ENCODE measurements at regions not wholly inside any gene's neighbourhood (a gene's known extent, or its start where the extent isn't known, plus 50 kb on each side); places are given as distances from the start of the nearest gene placed in this dataset.

DNA sequence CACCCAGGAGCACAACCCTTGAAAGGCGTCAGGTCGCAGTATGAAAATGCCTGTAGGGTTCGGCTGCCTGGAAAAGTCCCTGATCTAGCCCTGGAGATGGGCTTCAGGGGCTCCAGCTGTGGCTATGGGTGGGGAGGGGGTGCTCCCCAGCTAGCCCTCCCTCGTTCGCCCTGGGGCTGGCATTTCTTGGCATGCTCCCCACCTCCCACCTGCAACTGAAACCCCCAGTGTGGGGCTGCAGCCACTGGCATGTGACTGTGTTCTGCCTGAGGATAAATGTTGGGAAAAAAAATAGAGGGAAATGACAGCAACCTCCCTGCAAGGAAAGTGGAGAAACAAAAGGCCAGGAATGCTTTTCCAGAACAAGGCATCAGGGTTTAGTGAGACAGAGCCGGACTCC is 109.2 kb downstream of the COPS8 start:
- no peak for FAIRE-seq
- Histone ChIP-seq H2AFZ (ENCODE audit: low read depth, low read length) (no peak overlapping the region), H3K4me1 (ENCODE audit: control insufficient read depth, extremely low read depth, insufficient read depth, low read length) (no peaks in the 10 kb centered on the region), H3K36me3 (ENCODE audit: control insufficient read depth in 2 of 2, extremely low read depth in 1 of 2, insufficient read depth in 2 of 2, low read length in 2 of 2) (no peaks in the 10 kb centered on the region), H3K9me1 (replicated peaks; ENCODE audit: control insufficient read depth, extremely low read depth, insufficient read depth, low read length) (no peaks in the 10 kb centered on the region), H3K4me2 (ENCODE audit: insufficient read depth, low read length) (no peak overlapping the region), H3K4me3 (replicated peaks in 1 of 3; ENCODE audit: insufficient read depth in 1 of 3, low read depth in 1 of 3, low read length in 3 of 3) (no peak overlapping the region), H4K20me1 (replicated peaks; ENCODE audit: control insufficient read depth, extremely low read depth, insufficient read depth, low read length) (no peaks in the 10 kb centered on the region), H3K79me2 (ENCODE audit: control insufficient read depth, insufficient read depth, low read length) (no peaks in the 10 kb centered on the region), H3K9me3 (replicated peaks; ENCODE audit: control insufficient read depth, insufficient read depth, low read length) (no peaks in the 10 kb centered on the region), H3K27ac (ENCODE audit: insufficient read depth, low read depth, low read length) (no peak overlapping the region), H3K9ac (replicated peaks; ENCODE audit: extremely low read depth, insufficient read depth, low read length) (no peak overlapping the region), H3K27me3 (ENCODE audit: control insufficient read depth in 2 of 2, insufficient read depth in 2 of 2, low read length in 2 of 2) (no peaks in the 10 kb centered on the region)
- ChIA-PET POLR2A (no interaction called here), CTCF (interaction anchor here (2.0 kb wide), 1 partner anchor 9 kb away, joined by 7 read pairs; no protein-coding TSS in a partner anchor)
- TF ChIP-seq, protein P1, sequence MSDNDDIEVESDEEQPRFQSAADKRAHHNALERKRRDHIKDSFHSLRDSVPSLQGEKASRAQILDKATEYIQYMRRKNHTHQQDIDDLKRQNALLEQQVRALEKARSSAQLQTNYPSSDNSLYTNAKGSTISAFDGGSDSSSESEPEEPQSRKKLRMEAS (IDR thresholded peaks at IDR 0.05; ENCODE audit: insufficient read depth, insufficient read length) = no peak
- TF ChIP-seq EZH2 (IDR thresholded peaks at IDR 0.05; ENCODE audit: borderline replicate concordance, low read depth, low read length, severe bottlenecking) (no peak), POLR2A (IDR thresholded peaks at IDR 0.05; ENCODE audit: low read depth, low read length) (no peak), GATA2 (IDR thresholded peaks at IDR 0.05; ENCODE audit: insufficient read depth, insufficient read length, low read depth, low read length) (no peak), JUN (IDR thresholded peaks at IDR 0.05; ENCODE audit: borderline replicate concordance, insufficient read depth, insufficient read length, low read depth) (no peak), MYC (IDR thresholded peaks at IDR 0.05; ENCODE audit: low read depth, low read length) (no peak), FOS (IDR thresholded peaks at IDR 0.05; ENCODE audit: borderline replicate concordance, insufficient read depth, low read length) (no peak)
- TF ChIP-seq, protein P2, sequence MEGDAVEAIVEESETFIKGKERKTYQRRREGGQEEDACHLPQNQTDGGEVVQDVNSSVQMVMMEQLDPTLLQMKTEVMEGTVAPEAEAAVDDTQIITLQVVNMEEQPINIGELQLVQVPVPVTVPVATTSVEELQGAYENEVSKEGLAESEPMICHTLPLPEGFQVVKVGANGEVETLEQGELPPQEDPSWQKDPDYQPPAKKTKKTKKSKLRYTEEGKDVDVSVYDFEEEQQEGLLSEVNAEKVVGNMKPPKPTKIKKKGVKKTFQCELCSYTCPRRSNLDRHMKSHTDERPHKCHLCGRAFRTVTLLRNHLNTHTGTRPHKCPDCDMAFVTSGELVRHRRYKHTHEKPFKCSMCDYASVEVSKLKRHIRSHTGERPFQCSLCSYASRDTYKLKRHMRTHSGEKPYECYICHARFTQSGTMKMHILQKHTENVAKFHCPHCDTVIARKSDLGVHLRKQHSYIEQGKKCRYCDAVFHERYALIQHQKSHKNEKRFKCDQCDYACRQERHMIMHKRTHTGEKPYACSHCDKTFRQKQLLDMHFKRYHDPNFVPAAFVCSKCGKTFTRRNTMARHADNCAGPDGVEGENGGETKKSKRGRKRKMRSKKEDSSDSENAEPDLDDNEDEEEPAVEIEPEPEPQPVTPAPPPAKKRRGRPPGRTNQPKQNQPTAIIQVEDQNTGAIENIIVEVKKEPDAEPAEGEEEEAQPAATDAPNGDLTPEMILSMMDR (IDR thresholded peaks at IDR 0.05; ENCODE audit: extremely low read depth in 1 of 2, insufficient read depth in 1 of 2, low read depth in 1 of 2, low read length in 2 of 2) = no peak
- no peak for DNase-seq (ENCODE audit: low read depth, low spot score)
- no TSS peak for BruUV-seq (replicated peaks)
- intact Hi-C loops (cut with micrococcal nuclease) (no loop called here), dilution Hi-C loops (cut with MboI; ENCODE audit: extremely low pct_ligation_motif_present, low sequenced_read_pairs) (no loop called here)
